B cell (primary cell): ENCODE measurements at regions not wholly inside any gene's neighbourhood (a gene's known extent, or its start where the extent isn't known, plus 50 kb on each side); places are given as distances from the start of the nearest gene placed in this dataset.

Experiments used
- ATAC-seq: fragments of 200-7000 bp; cut with Tn5 transposase; one replicate; pipeline ENCODE4 v1.10.0; 2021; ENCODE audit warnings: low read depth, mild to moderate bottlenecking, moderate number of reproducible peaks, moderate library complexity
- CTCF ChIA-PET: fragments of 350-600 bp; sonication (Branson Sonifier 250); formaldehyde crosslinking; loops from one replicate; lab custom pipeline; 2021; ENCODE audit warnings: antibody characterized with exemption, inconsistent platforms; lab: Charles Lee
- POLR2A ChIA-PET: fragments of 350-600 bp; sonication (Branson Sonifier 250); formaldehyde crosslinking; loops from one replicate; lab custom pipeline; 2021; ENCODE audit warnings: antibody characterized with exemption; lab: Charles Lee
- DNase-seq: peaks from one replicate; pipeline ENCODE4 v3.0.0; 2013
- H2AFZ ChIP-seq: 2 replicates; pipeline ENCODE4 v1.6.1; 2012; ENCODE audit warnings: mild to moderate bottlenecking, low read depth, low read length; ENCODE audit not compliant: insufficient read depth, poor library complexity, severe bottlenecking
- H3K27ac ChIP-seq, 2 donors: 1 replicate in 1 of 2; 2 replicates in 1 of 2; pipeline ENCODE4 v1.5.1; 2012 to 2013; ENCODE audit warnings: low read length in 2 of 2, mild to moderate bottlenecking in 2 of 2, moderate library complexity in 1 of 2
- H3K27me3 ChIP-seq, 4 experiments: fragments of 200-600 bp in 1 of 4; sonication (generic) in 1 of 4; replicated peaks in 1 of 4; 1 replicate in 2 of 4; 2 replicates in 2 of 4; pipeline versions ENCODE4 v1.6.1 to v1.7.0; 2013 to 2016; ENCODE audit warnings: low read length in 3 of 4, mild to moderate bottlenecking in 2 of 4, mixed read lengths in 1 of 4, moderate library complexity in 1 of 4; ENCODE audit not compliant: insufficient read depth in 4 of 4, control insufficient read depth in 3 of 4; ENCODE audit errors: control extremely low read depth in 1 of 4
- H3K36me3 ChIP-seq, 2 experiments: replicated peaks in 1 of 2; 1 replicate in 1 of 2; 2 replicates in 1 of 2; pipeline versions ENCODE4 v1.6.1 to v1.7.1; 2013; ENCODE audit warnings: low read length in 1 of 2; ENCODE audit not compliant: insufficient read depth in 2 of 2, control insufficient read depth in 1 of 2; ENCODE audit errors: control extremely low read depth in 1 of 2, extremely low read depth in 1 of 2
- H3K4me1 ChIP-seq, 2 donors: fragments of 200-600 bp in 1 of 2; sonication (generic) in 1 of 2; 1 replicate in 1 of 2; 2 replicates in 1 of 2; pipeline versions ENCODE4 v1.5.1 to v1.6.1; 2013 to 2017; ENCODE audit warnings: low read length in 2 of 2; ENCODE audit not compliant: control insufficient read depth in 2 of 2, insufficient read depth in 2 of 2
- H3K4me2 ChIP-seq: replicated peaks from 2 replicates; pipeline ENCODE3; 2012; ENCODE audit warnings: mild to moderate bottlenecking, low read depth, low read length; ENCODE audit not compliant: poor library complexity, severe bottlenecking
- H3K4me3 ChIP-seq, 5 experiments: fragments of 200-600 bp in 1 of 5; sonication (generic) in 1 of 5; 1 replicate in 3 of 5; 2 replicates in 2 of 5; pipeline versions ENCODE4 v1.5.1 to v1.7.0; 2011 to 2016; ENCODE audit warnings: low read length in 4 of 5, mild to moderate bottlenecking in 4 of 5, low read depth in 2 of 5, control low read depth in 1 of 5, moderate library complexity in 1 of 5; ENCODE audit not compliant: insufficient read depth in 1 of 5; ENCODE audit errors: control extremely low read depth in 1 of 5, extremely low read depth in 1 of 5
- H3K79me2 ChIP-seq: fragments of 200-600 bp; sonication (generic); one replicate; pipeline ENCODE4 v1.6.0; 2016; ENCODE audit warnings: low read length; ENCODE audit not compliant: control insufficient read depth, insufficient read depth
- H3K9ac ChIP-seq: fragments of 200-600 bp; sonication (generic); 2 replicates; pipeline ENCODE4 v1.6.1; 2017; ENCODE audit warnings: mild to moderate bottlenecking, low read length, moderate library complexity
- H3K9me3 ChIP-seq, 3 donors: one replicate each; pipeline versions ENCODE4 v1.6.1 to v1.7.1; 2013; ENCODE audit warnings: low read length in 2 of 3; ENCODE audit not compliant: control insufficient read depth in 2 of 3, insufficient read depth in 1 of 3; ENCODE audit errors: control extremely low read depth in 1 of 3
- H4K20me1 ChIP-seq: 2 replicates; pipeline ENCODE4 v1.6.0; 2012; ENCODE audit warnings: mild to moderate bottlenecking, low read length; ENCODE audit not compliant: insufficient read depth, control insufficient read depth, poor library complexity, severe bottlenecking
- H3K27ac Mint-ChIP-seq: one replicate; pipeline ENCODE4 v1.8.0; 2021; ENCODE audit warnings: mixed read lengths
- H3K27me3 Mint-ChIP-seq: one replicate; pipeline ENCODE4 v1.8.0; 2021; ENCODE audit warnings: mixed read lengths
- H3K4me1 Mint-ChIP-seq: one replicate; pipeline ENCODE4 v1.8.0; 2021; ENCODE audit warnings: mixed read lengths
- H3K4me3 Mint-ChIP-seq: one replicate; pipeline ENCODE4 v1.8.0; 2021; ENCODE audit warnings: mixed read lengths
- H3K9me3 Mint-ChIP-seq: one replicate; pipeline ENCODE4 v1.8.0; 2022; ENCODE audit warnings: mixed read lengths; ENCODE audit not compliant: insufficient read depth
- CTCF ChIP-seq: fragments of 200-600 bp; IDR thresholded peaks from one replicate; pipeline ENCODE4 v1.8.0; 2022; ENCODE audit warnings: antibody characterized with exemption, mild to moderate bottlenecking
- EZH2 ChIP-seq: IDR thresholded peaks from 2 replicates; pipeline ENCODE4 v1.6.1; 2012; ENCODE audit warnings: borderline replicate concordance, low read depth, mild to moderate bottlenecking, moderate library complexity, low read length; ENCODE audit not compliant: insufficient read depth, poor library complexity, severe bottlenecking
- WGBS: methylation state at CpG from one replicate; pipeline ENCODE4 v1.1.5; 2013; ENCODE audit warnings: missing lambda C conversion rate; ENCODE audit not compliant: insufficient coverage; 5-methylcytosine and 5-hydroxymethylcytosine counted together
- intact Hi-C: fragments of 100-400 bp; cut with micrococcal nuclease; formaldehyde crosslinking; loops from one replicate; pipeline ENCODE4 v1.10.0; 2022

GRCh38 chr16:73973174-73973573 lies 323.4 kb upstream of the PSMD7 start:
- no peak overlapping the region for H3K27ac ChIP-seq
- H3K27me3 Mint-ChIP-seq, result no peaks in the 10 kb centered on the region
- TF ChIP-seq EZH2 (no peak), CTCF (no peak)
- ATAC-seq, result no peak
- 67% methylated on average over 1 of the region's 4 CpGs for WGBS
- H3K27ac Mint-ChIP-seq, result no peak overlapping the region
- no peak overlapping the region for H3K4me3 Mint-ChIP-seq
- H3K4me1 Mint-ChIP-seq, result no peaks in the 10 kb centered on the region
- CTCF ChIA-PET, result no interaction called here
- H3K4me2 ChIP-seq, result no peak overlapping the region
- H2AFZ ChIP-seq, result no peak overlapping the region
- H3K9ac ChIP-seq, result no peak overlapping the region
- DNase-seq, result no peak
- H3K36me3 ChIP-seq, result no peaks in the 10 kb centered on the region
- no peaks in the 10 kb centered on the region for H3K9me3 Mint-ChIP-seq
- no peaks in the 10 kb centered on the region for H3K4me1 ChIP-seq
- POLR2A ChIA-PET, result no interaction called here
- H3K79me2 ChIP-seq, result no peaks in the 10 kb centered on the region
- H3K9me3 ChIP-seq, result peaks cover 0 to 7% (median 0%) of the 10 kb centered on the region in 3 donors
- intact Hi-C loops, result no loop called here
- no peak overlapping the region for H3K4me3 ChIP-seq
- H4K20me1 ChIP-seq, result no peaks in the 10 kb centered on the region
- H3K27me3 ChIP-seq, result no peaks in the 10 kb centered on the region

GRCh38 chr16:73966851-73967250 lies 329.8 kb upstream of the PSMD7 start:
- no peaks in the 10 kb centered on the region for H3K4me1 ChIP-seq
- no peaks in the 10 kb centered on the region for H3K9me3 Mint-ChIP-seq
- no peaks in the 10 kb centered on the region for H4K20me1 ChIP-seq
- H3K4me1 Mint-ChIP-seq, result no peaks in the 10 kb centered on the region
- no peaks in the 10 kb centered on the region for H3K79me2 ChIP-seq
- WGBS, result 63% methylated on average over 1 of the region's 5 CpGs
- H3K4me2 ChIP-seq, result no peak overlapping the region
- POLR2A ChIA-PET, result no interaction called here
- H3K4me3 ChIP-seq, result no peak overlapping the region
- TF ChIP-seq CTCF (no peak), EZH2 (no peak)
- no peak overlapping the region for H3K9ac ChIP-seq
- DNase-seq (no peak), ATAC-seq (no peak)
- intact Hi-C loops, result no loop called here
- H3K27me3 Mint-ChIP-seq, result no peaks in the 10 kb centered on the region
- H3K9me3 ChIP-seq, result peaks cover 0 to 5% (median 0%) of the 10 kb centered on the region in 3 donors
- H3K27ac ChIP-seq, result no peak overlapping the region
- H3K4me3 Mint-ChIP-seq, result no peak overlapping the region
- no peak overlapping the region for H3K27ac Mint-ChIP-seq
- CTCF ChIA-PET, result no interaction called here
- no peak overlapping the region for H2AFZ ChIP-seq
- no peaks in the 10 kb centered on the region for H3K27me3 ChIP-seq
- no peaks in the 10 kb centered on the region for H3K36me3 ChIP-seq
